Pancreas (tissue), 10 donors: ENCODE measurements at regions not wholly inside any gene's neighbourhood (a gene's known extent, or its start where the extent isn't known, plus 50 kb on each side); places are given as distances from the start of the nearest gene placed in this dataset.

Experiments
- ATAC-seq, 4 donors: fragments of 200-7000 bp; cut with Tn5 transposase; one replicate each; pipeline versions ENCODE4 v1.8.0 to v1.9.1; 2020; ENCODE audit warnings: mild to moderate bottlenecking in 4 of 4, moderate library complexity in 4 of 4
- DNase-seq, 6 donors: peaks; one replicate each; pipeline ENCODE4 v3.0.0-alpha.2; 2020
- FAIRE-seq: peaks from 2 replicates; lab custom pipeline; 2012; peaks lifted over from hg19 to GRCh38; lab: Jason Lieb, UNC
- H3K27ac ChIP-seq, 4 donors: fragments of 200-600 bp; sonication (generic); 1 replicate in 3 of 4; 2 replicates in 1 of 4; pipeline versions ENCODE4 v1.5.0 to v1.8.0; 2020
- H3K27me3 ChIP-seq, 4 donors: fragments of 200-600 bp; one replicate each; pipeline ENCODE4 v1.8.0; 2021
- H3K36me3 ChIP-seq, 3 donors: fragments of 200-600 bp; sonication (generic) in 1 of 3; one replicate each; pipeline versions ENCODE4 v1.5.0 to v1.8.0; 2020 to 2021
- H3K4me1 ChIP-seq, 3 donors: fragments of 200-600 bp; one replicate each; pipeline ENCODE4 v1.8.0; 2021
- H3K4me3 ChIP-seq, 4 donors: fragments of 200-600 bp; sonication (generic) in 2 of 4; one replicate each; pipeline versions ENCODE4 v1.5.0 to v1.8.0; 2020 to 2021
- H3K9me3 ChIP-seq, 4 donors: fragments of 200-600 bp; one replicate each; pipeline ENCODE4 v1.8.0; 2021
- WGBS, 2 donors: extraction: QIAGEN DNeasy Blood & Tissue Kit; methylation state at CpG; one replicate each; pipeline ENCODE4 v1.1.7; 2013; 5-methylcytosine and 5-hydroxymethylcytosine counted together
- intact Hi-C, 3 donors: fragments of 100-400 bp; cut with DNase I; formaldehyde crosslinking; loops; one replicate each; pipeline versions ENCODE4 v1.11.1 to v1.14.2; 2022
- TF ChIP-seq, protein P1 (sequence below), 4 donors: fragments of 200-600 bp; sonication (generic) in 3 of 4; IDR thresholded peaks; one replicate each; pipeline versions ENCODE4 v1.5.0 to v1.8.0; 2021; ENCODE audit warnings: antibody characterized with exemption in 4 of 4
- donor health status: healthy with polysubstance abuse.
- donor health status: DM: no; HTN: no; CAD: no; lungs with moderate emphysema.
- donor health status: DM: no; HTN: no; CAD: no.
- donor health status: control.
- donor health status: control.
- donor health status: Bipolar disorder and iron deficiency.
- donor health status: DM: yes; HTN: yes; CAD: no.
- donor health status: DM: no; HTN: no; CAD: no.
- donor health status: DM: no; HTN: no; CAD: no.
- donor health status: DM: yes; HTN: yes; CAD: no.

DNA sequence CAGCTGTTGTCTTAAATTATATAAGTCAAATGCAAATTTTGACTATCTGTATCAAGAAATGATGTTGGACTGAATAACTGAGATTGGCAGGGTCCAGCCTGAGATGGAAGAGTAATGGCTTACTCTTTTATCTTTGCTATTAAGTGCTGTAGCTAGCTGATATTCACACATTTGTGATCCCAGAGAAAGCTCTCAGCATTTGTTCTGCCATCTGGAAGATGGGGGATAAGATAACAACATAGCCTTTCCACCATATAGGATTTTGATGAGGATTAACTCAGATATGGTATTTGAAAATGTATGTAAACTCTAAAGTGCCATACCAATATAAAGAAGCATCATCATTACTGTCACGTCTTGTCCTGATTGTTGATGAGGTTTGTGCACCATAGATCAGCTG, 1063.2 kb upstream of the TENM4 start:
- Histone ChIP-seq H3K9me3 (no peaks in the 10 kb centered on the region), H3K27ac (no peak overlapping the region), H3K4me3 (no peak overlapping the region), H3K4me1 (no peaks in the 10 kb centered on the region), H3K36me3 (no peaks in the 10 kb centered on the region), H3K27me3 (peaks cover 0 to 5% (median 0%) of the 10 kb centered on the region in 4 donors)
- intact Hi-C loops: no loop called here
- TF ChIP-seq, protein P1, sequence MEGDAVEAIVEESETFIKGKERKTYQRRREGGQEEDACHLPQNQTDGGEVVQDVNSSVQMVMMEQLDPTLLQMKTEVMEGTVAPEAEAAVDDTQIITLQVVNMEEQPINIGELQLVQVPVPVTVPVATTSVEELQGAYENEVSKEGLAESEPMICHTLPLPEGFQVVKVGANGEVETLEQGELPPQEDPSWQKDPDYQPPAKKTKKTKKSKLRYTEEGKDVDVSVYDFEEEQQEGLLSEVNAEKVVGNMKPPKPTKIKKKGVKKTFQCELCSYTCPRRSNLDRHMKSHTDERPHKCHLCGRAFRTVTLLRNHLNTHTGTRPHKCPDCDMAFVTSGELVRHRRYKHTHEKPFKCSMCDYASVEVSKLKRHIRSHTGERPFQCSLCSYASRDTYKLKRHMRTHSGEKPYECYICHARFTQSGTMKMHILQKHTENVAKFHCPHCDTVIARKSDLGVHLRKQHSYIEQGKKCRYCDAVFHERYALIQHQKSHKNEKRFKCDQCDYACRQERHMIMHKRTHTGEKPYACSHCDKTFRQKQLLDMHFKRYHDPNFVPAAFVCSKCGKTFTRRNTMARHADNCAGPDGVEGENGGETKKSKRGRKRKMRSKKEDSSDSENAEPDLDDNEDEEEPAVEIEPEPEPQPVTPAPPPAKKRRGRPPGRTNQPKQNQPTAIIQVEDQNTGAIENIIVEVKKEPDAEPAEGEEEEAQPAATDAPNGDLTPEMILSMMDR (IDR thresholded peaks at IDR 0.05): no peak
- 45 to 62% methylated on average over 1 of the region's 1 CpG for WGBS, 2 donors
- no peak for ATAC-seq
- FAIRE-seq: no peak
- no peak for DNase-seq

DNA sequence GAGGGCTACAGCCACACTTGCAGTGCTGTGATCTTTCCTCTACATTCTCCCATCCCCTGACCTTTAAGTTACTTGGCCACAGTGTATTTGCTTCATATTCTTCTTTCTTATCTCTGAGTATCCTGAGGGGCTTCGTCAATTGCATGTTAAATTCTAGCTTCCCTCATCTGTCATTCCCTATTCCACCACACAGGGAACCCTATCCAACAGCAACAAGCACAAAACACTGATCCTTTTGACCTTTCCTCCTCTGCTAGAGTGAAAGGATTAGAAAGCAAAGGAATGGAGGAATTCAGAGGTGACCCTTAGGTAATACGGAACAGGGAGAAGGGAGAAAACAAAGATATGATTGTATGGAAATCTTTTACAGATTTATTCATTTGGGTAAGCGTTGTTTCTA, 1061.7 kb upstream of the TENM4 start:
- Histone ChIP-seq H3K27ac (no peak overlapping the region), H3K27me3 (peaks cover 0 to 5% (median 0%) of the 10 kb centered on the region in 4 donors), H3K9me3 (no peaks in the 10 kb centered on the region), H3K36me3 (no peaks in the 10 kb centered on the region), H3K4me1 (no peaks in the 10 kb centered on the region), H3K4me3 (no peak overlapping the region)
- no peak for FAIRE-seq
- intact Hi-C loops: no loop called here
- ATAC-seq: no peak
- TF ChIP-seq, protein P1 (IDR thresholded peaks at IDR 0.05): no peak
- no peak for DNase-seq
- WGBS, 2 donors: 33 to 56% methylated on average over 3 of the region's 3 CpGs

- Histone ChIP-seq H3K9me3 (no peaks in the 10 kb centered on the region), H3K36me3 (no peaks in the 10 kb centered on the region), H3K4me3 (no peak overlapping the region), H3K4me1 (no peaks in the 10 kb centered on the region), H3K27ac (no peak overlapping the region), H3K27me3 (no peaks in the 10 kb centered on the region)
- no peak for DNase-seq
- FAIRE-seq: no peak
- TF ChIP-seq, protein P1 (IDR thresholded peaks at IDR 0.05): no peak
- intact Hi-C loops: no loop called here
- no peak for ATAC-seq
Measured at GRCh38 chr11:80495116-80495515, 1054.3 kb upstream of the TENM4 start.

DNA sequence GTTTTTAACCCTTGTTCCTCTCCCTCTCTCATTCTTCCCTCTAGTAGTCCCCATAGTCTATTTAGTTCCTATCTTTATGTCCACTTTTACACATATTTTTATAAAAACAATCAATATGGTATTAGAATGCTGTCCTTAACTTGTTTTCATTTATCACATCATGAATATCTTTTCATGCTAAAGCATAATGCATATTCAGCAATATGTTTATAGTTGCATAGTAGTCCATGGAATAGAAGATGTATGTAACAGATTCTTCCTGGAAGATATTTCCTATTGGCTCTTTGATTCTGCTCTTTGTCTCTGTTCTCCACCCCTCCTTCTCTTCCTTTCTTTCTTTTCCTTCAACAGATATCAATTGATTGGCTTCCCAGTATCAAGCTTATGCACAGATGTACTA, 1047.1 kb upstream of the TENM4 start:
- H3K36me3 ChIP-seq: no peaks in the 10 kb centered on the region
- TF ChIP-seq, protein P1 (IDR thresholded peaks at IDR 0.05): no peak
- intact Hi-C loops: no loop called here
- no peaks in the 10 kb centered on the region for H3K27me3 ChIP-seq
- DNase-seq (no peak), ATAC-seq (no peak), FAIRE-seq (no peak)
- no peak overlapping the region for H3K4me3 ChIP-seq
- H3K4me1 ChIP-seq: no peaks in the 10 kb centered on the region
- no peak overlapping the region for H3K27ac ChIP-seq
- no peaks in the 10 kb centered on the region for H3K9me3 ChIP-seq

DNA sequence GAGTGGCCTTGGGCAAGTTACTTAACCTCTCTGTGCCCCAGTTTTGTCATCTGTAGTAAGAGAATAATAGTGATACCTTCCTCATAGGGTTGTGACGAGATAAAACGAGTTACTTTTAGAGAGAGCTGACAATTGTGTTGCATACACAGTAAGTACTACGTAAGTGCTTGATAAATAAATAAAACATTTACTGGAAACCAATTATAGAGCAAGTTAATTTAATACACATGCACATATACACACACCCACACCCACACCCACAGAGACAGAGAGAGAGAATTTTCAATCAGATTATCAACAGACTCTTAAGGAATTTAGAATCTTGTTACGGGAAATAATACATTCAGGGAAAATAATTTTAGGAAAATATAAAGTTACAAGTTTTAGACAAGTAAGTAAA, 1045.8 kb upstream of the TENM4 start:
- H3K27ac ChIP-seq: no peak overlapping the region
- H3K4me1 ChIP-seq: no peaks in the 10 kb centered on the region
- no peaks in the 10 kb centered on the region for H3K27me3 ChIP-seq
- intact Hi-C loops: no loop called here
- no peaks in the 10 kb centered on the region for H3K9me3 ChIP-seq
- 65 to 85% methylated on average over 4 of the region's 4 CpGs for WGBS, 2 donors
- no peak overlapping the region for H3K4me3 ChIP-seq
- H3K36me3 ChIP-seq: no peaks in the 10 kb centered on the region
- TF ChIP-seq, protein P1 (IDR thresholded peaks at IDR 0.05): no peak
- no peak for ATAC-seq
- no peak for DNase-seq
- no peak for FAIRE-seq
